ENCODE measurements at regions not wholly inside any gene's neighbourhood (a gene's known extent, or its start where the extent isn't known, plus 50 kb on each side); places are given as distances from the start of the nearest gene placed in this dataset.

- TF ChIP-seq YY1 (tag by site-specific recombination; IDR thresholded peaks at IDR 0.05) (no peak), SETDB1 (IDR thresholded peaks at IDR 0.05; ENCODE audit: insufficient read length, low read length) (no peak), ZBTB7A (tag by site-specific recombination; IDR thresholded peaks at IDR 0.05; ENCODE audit: low read depth) (no peak), ATF2 (tag by site-specific recombination; IDR thresholded peaks at IDR 0.05; ENCODE audit: low read depth) (no peak), ZNF175 (tag by site-specific recombination; IDR thresholded peaks at IDR 0.05) (no peak)
- TF ChIP-seq, protein P1, sequence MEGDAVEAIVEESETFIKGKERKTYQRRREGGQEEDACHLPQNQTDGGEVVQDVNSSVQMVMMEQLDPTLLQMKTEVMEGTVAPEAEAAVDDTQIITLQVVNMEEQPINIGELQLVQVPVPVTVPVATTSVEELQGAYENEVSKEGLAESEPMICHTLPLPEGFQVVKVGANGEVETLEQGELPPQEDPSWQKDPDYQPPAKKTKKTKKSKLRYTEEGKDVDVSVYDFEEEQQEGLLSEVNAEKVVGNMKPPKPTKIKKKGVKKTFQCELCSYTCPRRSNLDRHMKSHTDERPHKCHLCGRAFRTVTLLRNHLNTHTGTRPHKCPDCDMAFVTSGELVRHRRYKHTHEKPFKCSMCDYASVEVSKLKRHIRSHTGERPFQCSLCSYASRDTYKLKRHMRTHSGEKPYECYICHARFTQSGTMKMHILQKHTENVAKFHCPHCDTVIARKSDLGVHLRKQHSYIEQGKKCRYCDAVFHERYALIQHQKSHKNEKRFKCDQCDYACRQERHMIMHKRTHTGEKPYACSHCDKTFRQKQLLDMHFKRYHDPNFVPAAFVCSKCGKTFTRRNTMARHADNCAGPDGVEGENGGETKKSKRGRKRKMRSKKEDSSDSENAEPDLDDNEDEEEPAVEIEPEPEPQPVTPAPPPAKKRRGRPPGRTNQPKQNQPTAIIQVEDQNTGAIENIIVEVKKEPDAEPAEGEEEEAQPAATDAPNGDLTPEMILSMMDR (tag by site-specific recombination; IDR thresholded peaks at IDR 0.05) = no peak
Measured at GRCh38 chr5:60445921-60446320, 254.0 kb downstream of the DEPDC1B start.
